Adrenal gland (tissue), 9 donors: ENCODE measurements at regions not wholly inside any gene's neighbourhood (a gene's known extent, or its start where the extent isn't known, plus 50 kb on each side); places are given as distances from the start of the nearest gene placed in this dataset.

ENCODE experiments used
- DNase-seq, 7 donors: peaks; one replicate each; pipeline ENCODE4 v3.0.0-alpha.2; 2019 to 2020
- H3K27ac ChIP-seq, 5 donors: fragments of 200-600 bp; sonication (generic) in 4 of 5; 1 replicate in 3 of 5; 2 replicates in 2 of 5; pipeline versions ENCODE4 v1.5.1 to v1.8.0; 2016 to 2020; ENCODE audit warnings: mild to moderate bottlenecking in 1 of 5
- H3K27me3 ChIP-seq: fragments of 200-600 bp; 2 replicates; pipeline ENCODE4 v1.8.0; 2021
- H3K36me3 ChIP-seq, 2 donors: fragments of 200-600 bp; replicated peaks in 1 of 2; 1 replicate in 1 of 2; 2 replicates in 1 of 2; pipeline versions ENCODE4 v1.5.1 to v1.8.0; 2018 to 2022
- H3K4me1 ChIP-seq, 2 donors: fragments of 200-600 bp; replicated peaks in 1 of 2; 1 replicate in 1 of 2; 2 replicates in 1 of 2; pipeline versions ENCODE4 v1.5.1 to v1.8.0; 2018 to 2021
- H3K4me3 ChIP-seq, 4 donors: fragments of 200-600 bp; sonication (generic) in 3 of 4; one replicate each; pipeline ENCODE4 v1.5.1; 2016 to 2018
- H3K9me3 ChIP-seq, 3 donors: fragments of 200-600 bp; sonication (generic) in 1 of 3; replicated peaks in 1 of 3; 1 replicate in 2 of 3; 2 replicates in 1 of 3; pipeline versions ENCODE4 v1.5.1 to v1.8.0; 2016 to 2021
- CTCF ChIP-seq, 6 experiments: fragments of 450-650 bp in 4 of 6; fragments of 200-600 bp in 2 of 6; sonication (generic) in 1 of 6; IDR thresholded peaks; 1 replicate in 5 of 6; 2 replicates in 1 of 6; pipeline versions ENCODE4 v1.5.1 to v1.8.0; 2016 to 2021; ENCODE audit warnings: antibody characterized with exemption in 6 of 6, mild to moderate bottlenecking in 2 of 6, moderate library complexity in 1 of 6
- POLR2A ChIP-seq, 2 donors: fragments of 450-650 bp; IDR thresholded peaks; one replicate each; pipeline ENCODE4 v1.6.1; 2017; ENCODE audit warnings: antibody characterized with exemption in 2 of 2, mild to moderate bottlenecking in 2 of 2, moderate library complexity in 1 of 2
- WGBS, 4 donors: extraction: QIAGEN DNeasy Blood & Tissue Kit in 2 of 4; methylation state at CpG; one replicate each; pipeline versions ENCODE4 v1.1.5 to v1.1.7; 2013 to 2017; 5-methylcytosine and 5-hydroxymethylcytosine counted together
- intact Hi-C, 2 donors: fragments of 100-400 bp; cut with DNase I; formaldehyde crosslinking; loops; one replicate each; pipeline versions ENCODE4 v1.14.1 to v1.15.0; 2022 to 2023
- donor health status: healthy with polysubstance abuse.
- donor health status: Bipolar disorder and iron deficiency.
- donor health status: DM: yes; HTN: yes; CAD: no.
- donor health status: DM: no; HTN: no; CAD: no.
- donor health status: DM: no; HTN: no; CAD: no.

GRCh38 chr21:28338701-28339305 is 653.9 kb downstream of the LTN1 start:
- TF ChIP-seq POLR2A (IDR thresholded peaks at IDR 0.05) (no peak), CTCF (IDR thresholded peaks at IDR 0.05) (no peak)
- Histone ChIP-seq H3K4me1 (peaks cover 0 to 4% of the 10 kb centered on the region in 2 donors), H3K27me3 (no peaks in the 10 kb centered on the region), H3K9me3 (no peaks in the 10 kb centered on the region), H3K36me3 (no peaks in the 10 kb centered on the region), H3K4me3 (no peak overlapping the region), H3K27ac (no peak overlapping the region)
- no peak for DNase-seq
- intact Hi-C loops: loop anchor here in 1 of 2 donors (10.0 kb wide), 1 partner anchor 1484 kb away; no protein-coding TSS in a partner anchor
- WGBS, 4 donors: 41 to 59% (median 50%) methylated on average over 5 of the region's 5 CpGs

DNA sequence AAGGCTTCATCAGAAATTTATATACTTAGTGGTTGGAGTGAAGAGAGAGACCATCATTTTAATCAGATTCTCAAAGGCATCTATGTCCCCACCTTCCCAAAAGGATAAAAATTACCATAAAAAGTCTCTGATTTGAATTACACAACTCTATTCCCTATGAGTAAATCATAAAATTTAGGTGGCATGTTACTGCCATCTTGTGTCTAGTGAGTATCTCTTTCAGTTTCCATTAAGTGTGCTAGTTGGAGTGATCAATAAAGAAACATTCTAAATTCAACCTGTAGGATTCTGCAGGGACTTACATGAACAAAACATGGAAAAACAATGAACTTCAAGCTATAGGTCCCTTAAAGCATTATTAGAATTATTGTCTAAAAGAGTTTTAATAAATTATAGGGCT is 655.4 kb downstream of the LTN1 start:
- peaks cover 0 to 4% of the 10 kb centered on the region in 2 donors for H3K4me1 ChIP-seq
- no peaks in the 10 kb centered on the region for H3K27me3 ChIP-seq
- H3K27ac ChIP-seq: no peak overlapping the region
- H3K36me3 ChIP-seq: no peaks in the 10 kb centered on the region
- intact Hi-C loops: loop anchor here in 1 of 2 donors (10.0 kb wide), 1 partner anchor 1483 kb away; no protein-coding TSS in a partner anchor
- DNase-seq: no peak
- no peak for TF ChIP-seq POLR2A (IDR thresholded peaks at IDR 0.05)
- peak in 4 of 6 experiments; percentile 28 to 46 (median 31) for TF ChIP-seq CTCF (IDR thresholded peaks at IDR 0.05)
- no peaks in the 10 kb centered on the region for H3K9me3 ChIP-seq
- no peak overlapping the region for H3K4me3 ChIP-seq

DNA sequence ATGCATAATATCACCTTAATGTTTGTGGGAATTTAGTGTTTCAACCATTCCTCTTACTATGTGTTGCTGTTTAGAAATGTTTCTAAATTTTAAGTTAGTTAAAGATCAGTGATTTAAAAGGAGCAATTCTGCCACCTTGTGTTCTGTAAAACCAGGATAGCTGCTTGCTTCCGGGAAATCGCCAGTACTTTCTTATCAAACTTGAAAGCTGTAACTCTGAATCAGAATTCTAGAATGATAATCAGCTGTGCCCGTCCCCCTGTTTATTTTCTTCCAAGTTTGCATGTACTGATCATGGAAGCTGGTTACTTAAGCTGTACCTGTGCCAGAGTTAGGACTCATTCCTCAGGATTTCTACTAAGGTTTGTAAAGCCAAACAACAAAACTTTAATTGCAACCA is 656.4 kb downstream of the LTN1 start:
- H3K4me1 ChIP-seq: peaks cover 0 to 4% of the 10 kb centered on the region in 2 donors
- DNase-seq: peak in 3 of 7 donors; percentile 3 to 22 (median 16)
- H3K27ac ChIP-seq: no peak overlapping the region
- no peak overlapping the region for H3K4me3 ChIP-seq
- WGBS, 4 donors: 2 to 8% (median 5%) methylated on average over 3 of the region's 3 CpGs
- TF ChIP-seq CTCF (IDR thresholded peaks at IDR 0.05) (peak in 5 of 6 experiments; percentile 23 to 53 (median 33)), POLR2A (IDR thresholded peaks at IDR 0.05) (no peak)
- H3K9me3 ChIP-seq: no peaks in the 10 kb centered on the region
- H3K27me3 ChIP-seq: no peaks in the 10 kb centered on the region
- intact Hi-C loops: loop anchor here in 1 of 2 donors (10.0 kb wide), 1 partner anchor 1482 kb away; no protein-coding TSS in a partner anchor
- no peaks in the 10 kb centered on the region for H3K36me3 ChIP-seq

- Histone ChIP-seq H3K36me3 (no peaks in the 10 kb centered on the region), H3K27me3 (no peaks in the 10 kb centered on the region), H3K4me1 (peaks cover 0 to 4% of the 10 kb centered on the region in 2 donors), H3K27ac (no peak overlapping the region), H3K4me3 (no peak overlapping the region), H3K9me3 (no peaks in the 10 kb centered on the region)
- intact Hi-C loops: loop anchor here in 1 of 2 donors (10.0 kb wide), 1 partner anchor 1480 kb away; no protein-coding TSS in a partner anchor
- TF ChIP-seq POLR2A (IDR thresholded peaks at IDR 0.05) (no peak), CTCF (IDR thresholded peaks at IDR 0.05) (no peak)
- 74 to 79% (median 75%) methylated on average over 2 of the region's 2 CpGs for WGBS, 4 donors
- no peak for DNase-seq
Measured at GRCh38 chr21:28334407-28334806, 658.3 kb downstream of the LTN1 start.
